HFF-Myc (cell line): ENCODE measurements at regions not wholly inside any gene's neighbourhood (a gene's known extent, or its start where the extent isn't known, plus 50 kb on each side); places are given as distances from the start of the nearest gene placed in this dataset.
"Not testable (repeated sequence)": the region's sequence is repeated elsewhere in the genome, so short reads cannot be mapped to it uniquely, and the experiment has no call there.

Experiments
- DNase-seq: peaks from one replicate; pipeline ENCODE4 v3.0.0-alpha.2; 2011; ENCODE audit warnings: low read depth; ENCODE audit errors: extremely low read depth
- H3K4me3 ChIP-seq: replicated peaks from 2 replicates; pipeline ENCODE4 v1.5.1; 2011; ENCODE audit warnings: low read depth, mild to moderate bottlenecking, control low read depth, low read length
- TF ChIP-seq, protein P1 (sequence below): IDR thresholded peaks from 2 replicates; pipeline ENCODE4 v1.5.1; 2012; ENCODE audit warnings: mild to moderate bottlenecking, low read depth, low read length, control low read depth; ENCODE audit errors: missing control alignments

DNA sequence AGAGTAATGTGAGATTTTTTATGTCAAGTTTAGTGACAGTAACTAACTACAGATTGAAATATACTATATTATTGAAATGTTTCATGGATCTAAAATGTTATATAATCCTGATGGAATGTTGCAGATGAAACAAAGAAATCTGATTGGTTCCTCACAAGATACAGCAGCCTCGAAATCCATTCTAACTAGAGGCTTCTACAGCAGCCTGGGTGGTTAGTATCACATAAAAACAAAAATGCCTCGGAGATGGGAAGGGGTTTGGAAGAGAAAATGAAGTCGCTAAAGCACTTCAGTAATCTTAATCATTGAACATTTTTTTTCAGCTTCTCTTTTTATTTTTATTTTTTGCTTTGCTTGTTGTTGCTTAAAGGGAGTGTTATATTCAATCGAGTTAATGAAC lies 75.2 kb downstream of the TANC2 start:
- H3K4me3 ChIP-seq: no peak overlapping the region
- TF ChIP-seq, protein P1, sequence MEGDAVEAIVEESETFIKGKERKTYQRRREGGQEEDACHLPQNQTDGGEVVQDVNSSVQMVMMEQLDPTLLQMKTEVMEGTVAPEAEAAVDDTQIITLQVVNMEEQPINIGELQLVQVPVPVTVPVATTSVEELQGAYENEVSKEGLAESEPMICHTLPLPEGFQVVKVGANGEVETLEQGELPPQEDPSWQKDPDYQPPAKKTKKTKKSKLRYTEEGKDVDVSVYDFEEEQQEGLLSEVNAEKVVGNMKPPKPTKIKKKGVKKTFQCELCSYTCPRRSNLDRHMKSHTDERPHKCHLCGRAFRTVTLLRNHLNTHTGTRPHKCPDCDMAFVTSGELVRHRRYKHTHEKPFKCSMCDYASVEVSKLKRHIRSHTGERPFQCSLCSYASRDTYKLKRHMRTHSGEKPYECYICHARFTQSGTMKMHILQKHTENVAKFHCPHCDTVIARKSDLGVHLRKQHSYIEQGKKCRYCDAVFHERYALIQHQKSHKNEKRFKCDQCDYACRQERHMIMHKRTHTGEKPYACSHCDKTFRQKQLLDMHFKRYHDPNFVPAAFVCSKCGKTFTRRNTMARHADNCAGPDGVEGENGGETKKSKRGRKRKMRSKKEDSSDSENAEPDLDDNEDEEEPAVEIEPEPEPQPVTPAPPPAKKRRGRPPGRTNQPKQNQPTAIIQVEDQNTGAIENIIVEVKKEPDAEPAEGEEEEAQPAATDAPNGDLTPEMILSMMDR: no peak
- DNase-seq: no peak

DNA sequence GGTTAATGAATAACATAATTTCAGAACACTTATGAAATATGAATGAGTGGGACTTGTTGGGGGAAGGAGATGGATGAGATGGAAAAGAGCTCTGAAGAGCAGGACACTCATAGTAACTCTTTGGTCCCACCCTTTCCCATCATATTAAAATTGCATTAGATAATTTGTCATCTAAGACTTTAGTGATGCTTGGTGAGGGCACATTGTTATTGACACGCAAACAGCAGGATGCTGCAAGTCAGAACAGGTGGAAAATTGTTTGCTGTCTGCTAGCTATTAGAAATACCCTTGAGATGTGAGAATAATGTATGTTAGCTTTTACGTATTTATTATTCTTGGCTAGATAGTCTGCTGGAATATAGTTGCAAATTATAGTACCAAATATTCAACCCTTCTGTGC lies 75.7 kb downstream of the TANC2 start:
- no peak for DNase-seq
- TF ChIP-seq, protein P1: no peak
- no peak overlapping the region for H3K4me3 ChIP-seq

DNA sequence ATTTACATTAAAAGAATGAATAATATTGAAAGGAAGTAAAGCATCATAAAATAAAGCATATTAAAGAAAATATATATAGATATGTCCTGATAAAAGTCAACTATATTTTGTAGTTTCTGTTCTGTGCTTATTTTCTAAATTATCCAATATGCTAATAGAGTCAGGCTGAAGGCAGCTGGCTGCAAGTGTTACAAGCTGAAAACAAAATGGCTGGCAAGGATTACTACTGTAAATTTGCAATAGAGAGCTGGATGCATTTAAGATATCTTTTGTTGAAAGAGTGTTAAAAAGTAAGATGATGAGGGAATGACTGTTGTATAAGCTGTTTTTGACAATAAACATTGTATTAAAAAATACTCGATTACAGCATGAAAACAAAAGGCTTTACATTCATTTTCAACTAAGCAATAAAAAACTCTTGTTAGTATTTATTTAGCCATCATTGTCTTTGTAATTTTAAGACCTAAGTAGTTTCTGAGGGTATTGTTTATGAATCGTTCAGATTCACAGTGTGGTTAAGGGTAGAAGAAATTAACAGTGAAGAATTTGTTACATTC lies 76.3 kb downstream of the TANC2 start:
- H3K4me3 ChIP-seq: no peak overlapping the region
- DNase-seq: no peak
- TF ChIP-seq, protein P1: no peak

DNA sequence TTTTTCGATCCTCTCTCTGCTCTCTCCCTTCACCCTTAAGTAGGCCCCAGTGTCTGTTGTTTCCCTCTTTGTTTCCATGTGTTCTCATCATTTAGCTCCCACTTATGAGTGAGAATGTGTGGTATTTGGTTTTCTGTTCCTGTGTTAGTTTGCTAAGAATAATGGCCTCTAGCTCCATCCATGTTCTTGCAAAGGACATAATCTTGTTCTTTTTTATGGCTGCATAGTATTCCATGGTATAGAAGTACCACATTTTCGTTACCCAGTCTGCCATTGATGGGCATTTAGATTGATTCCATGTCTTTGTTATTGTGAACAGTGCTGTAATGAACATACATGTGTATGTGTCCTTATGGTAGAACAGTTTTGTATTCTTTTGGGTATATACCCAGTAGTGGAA lies 91.5 kb downstream of the TANC2 start:
- DNase-seq: not testable (repeated sequence)

DNA sequence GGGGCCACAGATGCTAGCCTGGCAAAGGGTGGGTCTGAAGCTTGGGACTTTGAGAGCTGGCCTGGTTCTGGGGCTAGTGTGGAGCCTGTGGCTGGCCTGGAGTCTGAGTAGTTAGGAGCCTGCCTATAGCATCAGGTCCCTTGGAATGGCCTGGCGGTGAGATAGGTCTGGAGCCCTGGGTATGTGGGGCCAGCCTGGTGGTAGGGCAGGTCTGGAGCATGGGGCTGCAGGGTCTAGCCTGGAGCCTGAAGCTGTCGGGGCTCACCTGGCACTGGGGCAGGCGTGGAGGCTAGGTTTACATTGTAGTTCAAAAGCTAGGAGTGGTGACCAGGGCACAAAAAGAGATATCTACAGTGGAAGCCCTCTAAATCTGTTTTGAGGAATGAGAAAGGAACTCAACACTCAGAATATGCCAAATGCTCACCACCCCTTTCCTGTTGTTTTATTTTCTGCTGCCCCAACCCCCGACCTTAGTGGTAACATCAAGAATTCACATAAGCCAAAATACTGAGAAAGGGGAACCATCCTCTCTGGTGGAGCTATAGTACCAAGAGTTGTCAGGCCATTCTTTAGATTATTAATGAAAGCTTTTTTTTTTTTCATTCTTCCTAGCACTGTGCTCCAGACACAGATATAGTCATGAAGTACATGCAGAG lies 100.3 kb downstream of the TANC2 start:
- DNase-seq: no peak
- H3K4me3 ChIP-seq: no peak overlapping the region
- TF ChIP-seq, protein P1: no peak

More for the DNA sequence above, 91.5 kb downstream of the TANC2 start:
- not testable (repeated sequence) for H3K4me3 ChIP-seq

DNA sequence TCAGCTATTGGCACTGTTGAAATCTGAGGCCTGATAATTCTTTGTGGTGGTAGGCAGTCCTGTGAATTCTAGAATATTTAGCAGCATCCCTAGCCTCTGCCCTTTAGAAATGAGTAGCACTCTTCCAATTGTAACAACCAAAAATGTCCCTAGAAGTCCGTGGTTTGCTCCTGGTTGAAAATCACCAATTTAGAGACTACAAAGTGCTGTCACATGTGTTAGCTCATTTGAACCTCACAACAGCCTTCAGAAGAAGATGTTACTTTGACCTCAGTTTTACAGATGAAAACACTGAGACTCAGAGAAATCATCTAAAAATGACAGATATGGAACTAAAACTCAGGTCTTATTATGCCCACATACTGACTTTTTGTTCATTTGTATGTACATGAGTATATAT lies 103.2 kb downstream of the TANC2 start:
- TF ChIP-seq, protein P1: no peak
- no peak for DNase-seq
- no peak overlapping the region for H3K4me3 ChIP-seq

DNA sequence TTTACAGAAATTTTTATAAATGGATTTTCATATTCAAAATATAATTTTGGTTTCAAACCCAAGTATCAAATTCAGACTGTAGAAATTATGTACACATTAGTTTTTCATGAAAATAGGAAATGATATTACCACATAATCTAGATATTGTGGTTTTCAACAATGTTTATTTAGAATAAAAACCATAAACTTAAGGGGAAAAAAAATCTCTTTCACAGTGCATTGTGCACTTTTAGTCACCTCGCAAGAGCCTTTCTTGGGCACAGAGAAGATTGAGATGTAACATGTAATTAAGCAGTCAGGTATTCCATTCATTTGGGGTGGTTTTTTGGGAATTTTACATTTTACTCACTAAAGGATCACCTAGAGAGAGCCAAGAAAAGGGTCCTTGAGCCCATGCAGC lies 104.0 kb downstream of the TANC2 start:
- no peak for DNase-seq
- TF ChIP-seq, protein P1: no peak

More for the DNA sequence above, 104.0 kb downstream of the TANC2 start:
- no peak overlapping the region for H3K4me3 ChIP-seq
